ENCODE measurements at regions not wholly inside any gene's neighbourhood (a gene's known extent, or its start where the extent isn't known, plus 50 kb on each side); places are given as distances from the start of the nearest gene placed in this dataset.

DNA sequence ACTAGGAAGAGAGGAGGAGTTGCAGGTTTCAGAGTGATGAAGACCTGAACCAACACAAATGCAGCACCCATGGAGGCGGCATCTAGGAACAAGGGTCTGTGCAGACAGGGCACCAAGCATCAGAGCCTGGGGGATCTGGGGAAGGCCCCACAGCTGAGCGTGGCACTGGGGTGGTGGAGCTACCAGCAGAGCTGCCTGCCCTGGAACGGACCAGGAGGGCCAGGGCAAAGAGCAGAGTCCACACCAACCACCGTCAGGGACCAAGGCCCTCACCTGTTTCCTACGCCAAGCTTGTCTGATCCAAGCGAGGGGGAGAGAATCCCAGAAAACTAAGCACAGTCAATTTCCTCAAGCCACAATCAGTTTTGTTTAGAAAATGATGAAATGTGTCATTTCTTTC, 79.0 kb upstream of the SYT6 start:
- no peak overlapping the region for H3K27ac ChIP-seq
- no peaks in the 10 kb centered on the region for H3K9me3 ChIP-seq
- intact Hi-C loops (cut with DNase I), result no loop called here
- H3K4me3 ChIP-seq, result no peak overlapping the region
- no peaks in the 10 kb centered on the region for H3K36me3 ChIP-seq
- no peaks in the 10 kb centered on the region for H3K27me3 ChIP-seq
- DNase-seq (ENCODE audit: extremely low spot score in 2 of 2), result peak in 1 of 2 donors; percentile 67
- H3K4me1 ChIP-seq, result no peaks in the 10 kb centered on the region
- TF ChIP-seq, protein P1, sequence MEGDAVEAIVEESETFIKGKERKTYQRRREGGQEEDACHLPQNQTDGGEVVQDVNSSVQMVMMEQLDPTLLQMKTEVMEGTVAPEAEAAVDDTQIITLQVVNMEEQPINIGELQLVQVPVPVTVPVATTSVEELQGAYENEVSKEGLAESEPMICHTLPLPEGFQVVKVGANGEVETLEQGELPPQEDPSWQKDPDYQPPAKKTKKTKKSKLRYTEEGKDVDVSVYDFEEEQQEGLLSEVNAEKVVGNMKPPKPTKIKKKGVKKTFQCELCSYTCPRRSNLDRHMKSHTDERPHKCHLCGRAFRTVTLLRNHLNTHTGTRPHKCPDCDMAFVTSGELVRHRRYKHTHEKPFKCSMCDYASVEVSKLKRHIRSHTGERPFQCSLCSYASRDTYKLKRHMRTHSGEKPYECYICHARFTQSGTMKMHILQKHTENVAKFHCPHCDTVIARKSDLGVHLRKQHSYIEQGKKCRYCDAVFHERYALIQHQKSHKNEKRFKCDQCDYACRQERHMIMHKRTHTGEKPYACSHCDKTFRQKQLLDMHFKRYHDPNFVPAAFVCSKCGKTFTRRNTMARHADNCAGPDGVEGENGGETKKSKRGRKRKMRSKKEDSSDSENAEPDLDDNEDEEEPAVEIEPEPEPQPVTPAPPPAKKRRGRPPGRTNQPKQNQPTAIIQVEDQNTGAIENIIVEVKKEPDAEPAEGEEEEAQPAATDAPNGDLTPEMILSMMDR (IDR thresholded peaks at IDR 0.05), result no peak
- TF ChIP-seq POLR2A (IDR thresholded peaks at IDR 0.05), result no peak
- no peak for TF ChIP-seq POLR2AphosphoS5 (IDR thresholded peaks at IDR 0.05; ENCODE audit: insufficient read depth in 1 of 2, low read depth in 1 of 2)

DNA sequence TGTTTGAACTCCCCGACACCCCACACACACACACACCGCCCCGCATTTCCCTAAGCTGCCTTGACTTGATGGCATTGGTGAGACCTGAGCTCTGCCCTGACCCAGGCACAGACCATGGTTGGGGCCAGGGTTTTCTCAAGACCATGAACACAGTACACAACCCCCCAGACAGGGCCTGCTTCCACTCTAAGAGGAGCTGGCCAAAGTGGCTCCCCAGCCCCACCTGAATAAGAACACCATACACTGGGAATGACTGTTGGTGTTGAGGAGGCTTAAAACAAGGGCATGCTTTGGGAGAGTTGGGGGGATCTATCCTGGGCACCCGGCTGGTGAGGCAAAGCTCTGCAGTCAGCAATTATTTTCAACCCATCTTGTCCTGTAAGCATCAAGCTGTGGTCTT, 77.6 kb upstream of the SYT6 start:
- no peak overlapping the region for H3K4me3 ChIP-seq
- no peak overlapping the region for H3K27ac ChIP-seq
- peak in 1 of 2 donors; percentile 60 for DNase-seq (ENCODE audit: extremely low spot score in 2 of 2)
- H3K4me1 ChIP-seq, result no peaks in the 10 kb centered on the region
- H3K27me3 ChIP-seq, result no peaks in the 10 kb centered on the region
- no peaks in the 10 kb centered on the region for H3K9me3 ChIP-seq
- TF ChIP-seq, protein P1 (IDR thresholded peaks at IDR 0.05), result no peak
- TF ChIP-seq POLR2A (IDR thresholded peaks at IDR 0.05), result no peak
- no peak for TF ChIP-seq POLR2AphosphoS5 (IDR thresholded peaks at IDR 0.05; ENCODE audit: insufficient read depth in 1 of 2, low read depth in 1 of 2)
- no peaks in the 10 kb centered on the region for H3K36me3 ChIP-seq
- intact Hi-C loops (cut with DNase I), result no loop called here

DNA sequence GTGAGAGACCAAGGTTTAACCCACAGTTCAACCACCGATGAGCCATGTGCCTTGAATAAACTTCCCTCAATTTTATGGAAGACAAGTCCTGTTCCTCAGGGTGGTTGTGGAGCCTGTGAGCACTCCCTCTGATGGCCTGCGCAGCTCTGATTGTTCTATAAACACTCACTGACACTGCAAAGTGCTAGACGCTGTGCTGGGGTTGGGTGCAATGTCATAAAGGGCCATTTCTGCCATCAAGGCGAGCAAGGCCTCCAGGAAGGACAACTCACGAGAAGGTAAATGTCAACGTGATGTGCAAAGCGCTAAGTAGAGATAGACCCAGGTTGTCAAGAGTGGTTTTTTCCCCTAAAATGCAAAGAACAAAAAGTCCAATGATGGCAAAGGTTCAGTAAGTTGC, 75.7 kb upstream of the SYT6 start:
- H3K9me3 ChIP-seq, result no peaks in the 10 kb centered on the region
- H3K27me3 ChIP-seq, result no peaks in the 10 kb centered on the region
- no peak overlapping the region for H3K4me3 ChIP-seq
- H3K36me3 ChIP-seq, result no peaks in the 10 kb centered on the region
- no peak overlapping the region for H3K27ac ChIP-seq
- intact Hi-C loops (cut with DNase I), result no loop called here
- TF ChIP-seq POLR2AphosphoS5 (IDR thresholded peaks at IDR 0.05; ENCODE audit: insufficient read depth in 1 of 2, low read depth in 1 of 2) (no peak), POLR2A (IDR thresholded peaks at IDR 0.05) (no peak)
- TF ChIP-seq, protein P1 (IDR thresholded peaks at IDR 0.05), result no peak
- DNase-seq (ENCODE audit: extremely low spot score in 2 of 2), result peak; percentile 14 to 52
- H3K4me1 ChIP-seq, result peaks cover 3% of the 10 kb centered on the region

DNA sequence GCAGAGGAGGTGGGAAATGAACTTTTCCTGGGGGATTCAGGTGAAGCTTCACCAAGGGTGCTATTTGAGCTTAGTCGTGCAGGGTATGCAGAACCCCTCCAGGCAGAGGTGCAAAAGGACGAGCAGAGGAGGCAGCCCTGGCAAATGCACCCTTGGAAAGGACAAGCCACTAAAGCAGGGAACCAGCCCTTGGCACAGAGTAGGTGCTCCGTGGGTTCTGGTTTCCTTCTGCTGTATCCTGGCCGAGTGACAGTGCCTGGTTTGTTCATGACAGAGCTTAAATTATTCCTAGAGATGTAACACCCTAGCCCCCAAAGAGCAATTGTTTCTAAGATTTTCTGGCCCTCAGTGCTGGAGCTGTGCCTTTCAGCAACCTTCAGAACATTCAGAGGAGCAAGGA, 73.4 kb upstream of the SYT6 start:
- TF ChIP-seq POLR2AphosphoS5 (IDR thresholded peaks at IDR 0.05; ENCODE audit: insufficient read depth in 1 of 2, low read depth in 1 of 2) (no peak), POLR2A (IDR thresholded peaks at IDR 0.05) (no peak)
- TF ChIP-seq, protein P1 (IDR thresholded peaks at IDR 0.05), result no peak
- no peak for DNase-seq (ENCODE audit: extremely low spot score in 2 of 2)
- no peaks in the 10 kb centered on the region for H3K27me3 ChIP-seq
- intact Hi-C loops (cut with DNase I), result no loop called here
- no peak overlapping the region for H3K4me3 ChIP-seq
- no peaks in the 10 kb centered on the region for H3K36me3 ChIP-seq
- peaks cover 6% of the 10 kb centered on the region for H3K4me1 ChIP-seq
- no peaks in the 10 kb centered on the region for H3K9me3 ChIP-seq
- H3K27ac ChIP-seq, result no peak overlapping the region

DNA sequence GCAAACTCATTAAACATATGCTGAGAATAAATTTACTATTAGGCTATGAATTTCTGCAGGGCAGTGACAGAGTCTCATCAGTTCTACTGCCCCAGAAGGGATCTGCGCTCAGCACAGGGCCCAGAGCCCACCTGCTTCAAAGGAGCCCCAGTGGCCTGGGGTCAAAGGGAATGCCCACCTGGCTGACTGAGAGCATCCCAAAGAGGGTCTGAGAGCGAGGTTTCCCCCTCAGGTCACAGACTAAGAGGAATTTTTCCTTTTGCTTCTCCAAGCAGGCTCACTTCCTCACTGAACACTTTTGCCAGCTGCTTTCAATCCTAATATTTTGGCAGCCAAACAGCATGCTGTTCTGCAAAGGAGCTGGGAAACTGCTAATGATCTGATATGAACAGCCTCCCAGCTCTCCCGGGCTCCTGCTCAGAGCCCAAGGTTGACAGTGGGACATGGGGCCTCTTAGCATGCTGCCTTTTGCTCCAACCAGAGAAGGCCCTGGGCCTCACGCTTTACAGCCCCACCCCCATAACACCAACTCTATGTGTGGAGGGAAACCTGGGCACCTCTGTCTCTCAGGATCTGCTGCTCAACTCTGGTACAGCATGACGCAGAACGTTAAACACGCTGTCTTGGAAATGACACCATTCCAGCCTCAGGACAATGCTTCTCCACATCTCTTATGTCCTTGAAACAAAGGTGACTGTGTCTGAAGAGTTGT, 70.7 kb upstream of the SYT6 start:
- intact Hi-C loops (cut with DNase I), result no loop called here
- Histone ChIP-seq H3K27me3 (no peaks in the 10 kb centered on the region), H3K36me3 (no peaks in the 10 kb centered on the region), H3K4me3 (no peak overlapping the region), H3K27ac (no peak overlapping the region), H3K4me1 (peaks cover 10% of the 10 kb centered on the region), H3K9me3 (no peaks in the 10 kb centered on the region)
- DNase-seq (ENCODE audit: extremely low spot score in 2 of 2), result peak; percentile 74
- TF ChIP-seq POLR2A (IDR thresholded peaks at IDR 0.05), result no peak
